ENCODE measurements at regions not wholly inside any gene's neighbourhood (a gene's known extent, or its start where the extent isn't known, plus 50 kb on each side); places are given as distances from the start of the nearest gene placed in this dataset.

DNA sequence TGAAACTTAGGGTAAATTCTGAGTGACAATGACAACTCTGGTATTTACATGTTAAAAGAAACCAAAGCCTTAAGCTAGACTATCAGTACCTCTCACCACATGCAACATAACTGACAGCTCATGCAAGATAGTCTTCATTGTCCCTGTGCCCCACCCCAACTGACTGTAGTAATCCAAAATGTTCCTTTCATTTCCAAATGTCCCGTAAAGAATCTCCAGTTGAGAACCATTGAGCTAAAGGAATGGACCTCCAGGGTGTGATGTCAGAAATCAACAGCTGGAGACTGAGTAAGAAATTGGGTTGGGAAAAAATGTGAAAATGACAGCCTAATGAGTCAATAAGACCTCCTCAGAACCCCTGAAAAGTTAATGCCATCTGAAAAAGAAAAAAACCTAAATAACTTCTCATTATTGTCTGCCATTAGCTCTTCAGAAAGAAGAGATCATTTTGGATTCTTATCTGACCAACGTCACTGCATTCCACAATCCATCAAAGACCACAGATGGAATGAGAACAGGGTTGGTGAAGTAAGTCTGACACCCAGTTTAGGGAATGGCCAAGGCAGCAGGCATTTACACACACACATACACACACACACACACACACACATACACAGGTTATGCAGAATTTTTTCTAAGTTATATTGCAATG is 51.7 kb upstream of the ACVR2A start:
- H3K4me3 ChIP-seq (ENCODE audit: low read length): no peak overlapping the region
- DNase-seq (ENCODE audit: low read depth, low spot score): no peak

DNA sequence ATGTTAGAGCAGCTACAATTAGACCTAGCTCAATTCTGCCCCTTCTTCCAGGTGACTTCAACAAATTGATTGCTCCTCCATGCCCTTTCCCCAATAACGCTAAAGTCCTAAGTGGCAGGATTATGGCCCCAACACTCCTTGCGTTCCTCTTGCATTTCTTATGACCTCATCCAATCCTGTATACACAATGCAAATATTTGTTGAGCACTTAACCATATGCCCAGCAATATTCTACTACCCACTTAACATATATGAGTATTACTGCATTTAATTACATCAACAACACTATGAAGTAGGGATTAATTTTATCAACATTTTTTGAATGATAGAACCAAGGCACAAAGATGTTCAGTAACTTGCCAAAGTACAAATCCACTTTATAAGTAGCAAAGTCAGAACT is 54.2 kb upstream of the ACVR2A start:
- H3K4me3 ChIP-seq (ENCODE audit: low read length): no peak overlapping the region
- no peak for DNase-seq (ENCODE audit: low read depth, low spot score)

DNA sequence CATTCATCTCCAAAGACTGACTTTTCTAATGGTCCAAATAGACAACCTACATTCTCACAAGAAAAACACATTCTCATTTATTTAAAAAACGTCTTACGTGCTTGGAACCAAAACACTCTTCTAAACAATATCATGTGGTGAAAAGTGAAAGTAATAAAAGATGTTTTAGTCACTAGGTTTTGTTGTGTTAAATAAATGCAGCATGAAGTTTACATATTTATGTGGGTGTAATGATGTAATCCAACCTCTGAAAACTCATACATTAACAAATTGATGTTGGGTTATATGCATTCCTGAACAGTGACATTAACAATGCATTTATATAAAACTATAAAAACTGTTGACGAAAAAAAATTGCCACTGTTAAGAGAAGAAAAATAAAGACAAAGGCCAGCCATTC is 55.1 kb upstream of the ACVR2A start:
- DNase-seq (ENCODE audit: low read depth, low spot score): no peak
- H3K4me3 ChIP-seq (ENCODE audit: low read length): no peak overlapping the region

DNA sequence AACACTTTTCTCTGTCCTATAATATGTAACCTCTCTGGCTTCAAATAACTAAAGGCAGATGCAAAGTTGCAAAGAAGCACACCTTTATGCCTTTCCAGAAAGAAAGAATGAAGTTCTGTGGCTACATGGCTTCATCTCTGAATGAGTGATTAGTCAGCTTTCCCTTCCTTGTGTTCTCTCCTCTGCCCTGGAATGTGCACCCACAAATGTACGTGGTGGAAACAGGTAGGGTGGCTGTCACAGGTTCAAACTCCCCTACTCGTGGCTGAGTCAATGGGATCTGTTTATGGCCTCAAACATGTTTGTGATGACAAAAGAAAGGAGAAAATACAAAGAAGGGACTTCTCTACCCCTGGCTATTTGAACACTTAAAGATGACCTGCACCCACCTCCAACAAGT is 55.5 kb upstream of the ACVR2A start:
- no peak for DNase-seq (ENCODE audit: low read depth, low spot score)
- no peak overlapping the region for H3K4me3 ChIP-seq (ENCODE audit: low read length)

DNA sequence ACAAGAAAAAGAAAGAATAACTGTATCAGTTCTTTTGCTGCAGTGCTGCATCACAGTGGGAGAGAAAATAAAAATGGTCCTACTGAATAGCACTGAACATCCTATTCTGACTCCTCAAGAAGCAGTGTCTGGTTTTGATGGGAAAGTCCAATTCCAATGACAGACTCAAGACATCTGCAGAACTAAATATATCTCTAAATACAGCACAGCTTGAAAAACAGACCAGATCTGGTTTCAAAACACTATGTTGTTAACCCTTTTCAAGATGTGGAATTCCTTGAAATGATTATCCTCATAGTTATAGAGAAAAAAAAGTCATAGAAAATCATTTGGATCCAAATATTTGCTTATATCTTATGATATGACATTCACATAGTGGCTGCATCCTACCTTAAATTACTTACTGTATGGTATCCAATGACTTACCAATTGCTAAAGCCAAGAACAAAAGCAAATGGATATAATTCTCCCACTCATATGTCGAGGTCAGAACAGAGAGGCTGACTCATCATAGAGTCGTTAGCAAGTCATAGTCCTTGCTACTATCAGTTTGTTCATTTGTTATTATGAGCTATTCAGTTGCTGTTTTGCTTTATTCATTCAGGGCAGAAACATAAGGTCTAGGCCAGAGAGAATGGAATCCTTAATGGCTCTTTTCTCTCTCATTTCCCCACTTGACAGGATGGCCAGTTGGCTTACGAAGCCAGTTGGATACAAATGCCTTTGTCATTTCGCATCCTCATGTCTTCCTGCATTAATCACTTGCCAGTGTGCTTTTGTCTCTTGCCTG is 62.5 kb upstream of the ACVR2A start:
- DNase-seq (ENCODE audit: low read depth, low spot score): no peak
- no peak overlapping the region for H3K4me3 ChIP-seq (ENCODE audit: low read length)

DNA sequence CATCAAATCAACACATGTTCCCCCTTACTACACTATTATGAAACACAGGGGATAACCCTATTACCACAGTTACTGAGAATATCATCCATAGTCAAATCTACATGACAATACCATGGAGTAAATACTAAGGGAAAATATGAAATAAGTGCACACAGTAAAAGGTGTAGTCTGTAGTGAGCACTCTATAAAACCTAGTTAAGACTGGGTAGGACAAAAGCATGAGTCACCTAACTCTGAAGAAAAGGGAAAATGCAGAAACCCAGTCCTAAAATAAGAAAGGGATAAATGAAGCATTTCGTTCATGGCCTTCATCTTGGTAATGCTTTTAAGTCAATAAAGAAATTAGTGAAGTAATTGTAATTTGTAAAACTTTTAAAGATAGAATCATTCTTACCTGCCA is 65.4 kb upstream of the ACVR2A start:
- no peak for DNase-seq (ENCODE audit: low read depth, low spot score)
- H3K4me3 ChIP-seq (ENCODE audit: low read length): no peak overlapping the region

DNA sequence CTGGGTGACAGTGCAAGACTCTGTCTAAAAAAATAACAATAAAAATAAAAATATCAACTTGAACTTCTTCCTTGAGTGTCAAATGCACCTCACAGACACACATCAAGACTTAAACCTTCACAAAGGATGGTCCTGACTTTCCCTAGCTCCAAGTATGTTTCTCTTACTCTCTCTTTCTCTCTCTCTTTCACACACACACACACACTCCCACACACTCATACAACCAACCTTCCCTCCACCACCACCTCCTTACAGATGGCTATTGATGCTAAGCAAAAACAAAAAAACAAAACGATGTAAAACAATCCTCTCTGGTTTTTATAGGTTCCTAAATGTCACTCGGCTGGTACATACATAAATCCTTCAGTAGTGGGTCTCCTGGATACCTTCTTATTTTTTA is 67.4 kb upstream of the ACVR2A start:
- no peak overlapping the region for H3K4me3 ChIP-seq (ENCODE audit: low read length)
- no peak for DNase-seq (ENCODE audit: low read depth, low spot score)

DNA sequence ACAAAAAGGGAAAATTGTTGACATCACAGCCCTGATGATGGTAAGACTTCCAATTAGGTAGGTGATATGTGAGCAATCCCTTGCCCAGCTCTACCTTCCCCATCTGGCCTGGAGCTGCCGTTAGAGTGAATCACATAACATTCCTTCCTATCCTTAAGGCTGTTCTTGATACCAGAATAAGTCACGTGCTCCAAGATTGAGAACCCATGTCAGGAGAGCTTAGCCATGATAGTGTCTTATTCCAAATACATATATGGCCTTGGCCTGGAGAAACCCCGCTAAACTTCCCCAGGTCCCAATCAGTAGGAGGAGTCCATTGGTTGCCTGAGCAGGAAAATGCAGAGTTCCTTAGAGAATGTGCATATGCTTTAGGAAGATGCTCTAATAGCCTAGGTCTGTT is 70.0 kb upstream of the ACVR2A start:
- no peak overlapping the region for H3K4me3 ChIP-seq (ENCODE audit: low read length)
- DNase-seq (ENCODE audit: low read depth, low spot score): no peak

DNA sequence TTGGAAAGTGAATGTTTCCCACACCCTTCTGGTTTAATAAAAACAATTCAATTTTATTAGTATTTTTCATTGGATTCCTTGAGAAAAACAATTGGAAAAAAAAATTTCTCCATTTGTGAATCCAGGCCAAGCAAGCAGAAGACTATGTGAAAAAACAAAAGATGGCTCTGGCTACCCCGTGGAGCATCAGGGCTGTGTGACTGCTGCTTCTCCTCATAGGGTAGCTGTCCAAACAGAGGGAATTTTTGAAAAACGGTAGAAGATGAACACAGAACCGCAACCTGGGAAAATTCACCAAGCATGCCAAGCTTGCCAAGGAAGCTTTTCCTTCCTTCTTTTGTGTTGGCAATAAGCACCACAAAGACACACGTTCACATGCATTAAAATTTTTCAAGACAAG is 71.3 kb upstream of the ACVR2A start:
- DNase-seq (ENCODE audit: low read depth, low spot score): no peak
- no peak overlapping the region for H3K4me3 ChIP-seq (ENCODE audit: low read length)

DNA sequence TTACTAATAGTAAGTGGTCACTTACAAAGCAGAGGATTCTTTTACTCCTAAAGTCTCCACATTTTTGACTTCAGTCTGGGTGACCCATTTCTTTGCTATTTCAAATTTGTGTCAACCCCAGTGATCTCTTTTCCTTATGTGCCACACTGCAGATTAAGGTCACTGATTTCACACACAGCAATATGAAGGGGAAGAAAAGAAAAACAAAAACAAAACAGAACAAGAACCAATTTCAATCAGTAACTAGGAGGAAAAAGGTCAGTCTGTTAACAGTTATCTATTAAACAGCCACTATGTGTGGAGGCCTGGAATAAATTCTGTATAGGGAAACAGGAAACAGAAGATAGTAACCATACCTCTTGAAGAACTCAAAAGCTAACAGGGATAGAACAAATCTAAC is 72.0 kb upstream of the ACVR2A start:
- H3K4me3 ChIP-seq (ENCODE audit: low read length): no peak overlapping the region
- no peak for DNase-seq (ENCODE audit: low read depth, low spot score)

DNA sequence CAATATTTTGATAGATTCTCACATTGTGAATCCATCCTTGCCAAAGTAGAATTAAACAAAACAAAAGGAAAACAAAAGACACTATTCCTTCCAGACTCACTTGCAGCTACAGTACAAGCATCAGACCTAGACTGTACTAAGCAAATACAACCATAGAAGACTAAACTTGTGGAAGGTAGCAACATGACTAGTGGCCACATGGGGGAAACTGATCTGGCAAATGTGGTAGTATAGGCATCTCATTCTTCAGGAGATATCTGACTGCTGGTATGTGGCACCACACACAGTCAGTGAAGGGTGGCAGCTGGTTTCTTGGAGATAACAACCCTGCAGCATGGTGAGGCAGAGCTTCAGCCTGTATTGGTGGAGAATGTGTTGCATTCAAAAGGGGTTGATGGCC is 81.0 kb upstream of the ACVR2A start:
- peak; percentile 2 for DNase-seq (ENCODE audit: low read depth, low spot score)
- H3K4me3 ChIP-seq (ENCODE audit: low read length): no peak overlapping the region

DNA sequence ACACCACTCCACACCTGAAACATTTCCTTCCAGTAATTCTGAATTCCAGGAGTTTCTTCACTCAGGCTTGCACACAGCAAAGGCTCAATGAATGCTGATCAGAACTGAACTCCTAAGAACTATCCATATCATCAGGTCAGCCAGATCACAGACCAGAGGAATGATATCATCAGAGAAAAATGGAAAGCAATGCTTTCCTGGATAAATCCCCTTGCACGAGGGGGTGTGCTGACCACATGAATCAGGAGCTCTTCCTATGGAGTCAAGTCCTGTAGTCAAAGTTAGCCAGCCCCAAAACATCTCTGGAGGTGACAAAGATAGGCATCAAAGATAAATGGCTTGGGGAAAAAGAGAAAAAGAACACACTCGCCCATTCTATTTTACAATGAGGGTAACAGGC is 83.8 kb upstream of the ACVR2A start:
- no peak for DNase-seq (ENCODE audit: low read depth, low spot score)
- H3K4me3 ChIP-seq (ENCODE audit: low read length): no peak overlapping the region

DNA sequence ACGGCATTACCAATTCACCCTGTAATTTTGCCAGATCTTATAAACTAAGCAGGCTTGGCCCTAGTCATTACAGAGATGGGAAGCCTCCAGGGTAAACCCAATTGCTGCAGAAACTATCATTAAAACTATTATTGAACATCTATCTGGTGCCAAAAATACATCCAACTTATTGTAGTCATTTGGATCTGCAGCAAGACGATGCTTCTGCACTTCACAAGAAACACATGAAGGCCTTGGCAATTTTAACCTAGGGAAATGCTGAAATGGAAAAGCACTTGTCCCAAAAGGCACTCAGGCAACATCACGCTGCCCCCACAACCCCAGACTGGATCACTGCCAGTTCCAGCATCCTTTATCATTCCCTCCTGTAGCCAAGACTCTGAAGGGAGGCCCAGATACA is 85.3 kb upstream of the ACVR2A start:
- no peak overlapping the region for H3K4me3 ChIP-seq (ENCODE audit: low read length)
- DNase-seq (ENCODE audit: low read depth, low spot score): no peak

DNA sequence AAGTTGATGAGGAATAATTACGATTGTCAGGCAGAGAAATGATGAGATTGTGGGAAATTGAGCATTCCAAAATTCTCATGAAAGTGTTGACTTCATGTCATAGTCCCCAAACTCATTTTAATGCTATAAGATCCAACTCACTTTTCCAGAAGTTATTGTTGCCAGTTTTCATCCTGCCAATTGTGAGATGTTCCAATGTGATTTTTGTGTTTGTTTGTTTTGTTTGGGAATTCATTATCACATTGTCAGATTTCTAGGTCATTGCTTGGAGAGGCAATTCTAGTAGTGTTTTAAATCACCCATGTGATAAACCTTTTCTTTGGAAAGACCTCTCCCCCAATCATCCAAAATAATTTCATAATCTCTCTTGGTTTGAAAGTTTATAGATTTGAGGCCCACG is 86.0 kb upstream of the ACVR2A start:
- no peak overlapping the region for H3K4me3 ChIP-seq (ENCODE audit: low read length)
- DNase-seq (ENCODE audit: low read depth, low spot score): no peak

DNA sequence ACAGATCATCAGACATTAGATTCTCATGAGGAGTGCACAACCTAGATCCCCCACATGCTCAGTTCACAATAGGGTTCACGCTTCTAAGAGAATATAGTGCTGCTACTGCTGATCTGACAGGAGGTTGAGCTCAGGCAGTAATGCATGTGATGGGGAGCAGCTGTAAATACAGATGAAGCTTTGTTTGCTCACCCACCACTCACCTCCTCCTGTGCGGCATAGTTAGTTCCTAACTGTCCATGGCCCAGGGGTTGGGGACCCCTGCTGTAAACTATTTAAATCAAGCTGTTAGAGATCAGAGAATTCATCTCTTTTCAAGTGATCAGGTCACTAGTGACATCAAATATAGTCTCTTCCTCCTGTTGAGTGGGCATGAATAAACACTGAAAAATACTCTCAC is 88.8 kb upstream of the ACVR2A start:
- no peak overlapping the region for H3K4me3 ChIP-seq (ENCODE audit: low read length)
- DNase-seq (ENCODE audit: low read depth, low spot score): no peak

DNA sequence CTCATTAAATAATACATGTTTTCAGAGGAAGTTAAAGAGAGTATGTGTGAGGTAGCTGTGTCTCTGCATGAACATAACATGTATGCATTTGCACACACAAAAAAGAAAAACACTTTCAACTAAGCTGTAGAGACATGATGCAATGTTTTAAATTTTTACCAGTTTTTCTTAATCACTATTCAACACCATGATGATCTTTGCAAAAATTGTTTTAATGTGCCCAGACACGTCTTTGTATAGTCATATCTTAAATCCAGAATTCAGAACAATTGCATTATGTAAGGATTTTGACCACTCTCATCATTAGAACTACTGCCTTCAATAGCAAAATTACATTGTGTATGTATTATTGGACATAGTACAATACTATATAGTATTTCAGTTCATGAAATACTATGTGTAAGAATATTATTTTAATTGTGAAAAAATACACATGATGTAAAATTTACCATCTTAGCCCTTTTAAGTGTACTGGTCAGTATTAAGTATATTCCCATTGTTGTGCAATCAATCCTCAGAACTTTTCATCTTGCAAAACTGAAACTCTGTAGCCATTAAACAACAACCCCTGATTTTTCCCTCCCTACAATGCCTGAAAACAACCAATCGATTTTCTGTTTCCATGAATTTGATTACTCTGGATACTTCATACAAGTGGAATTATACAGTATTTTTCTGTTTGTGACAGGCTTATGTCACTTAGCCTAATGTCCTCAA is 104.5 kb upstream of the ACVR2A start:
- no peak for DNase-seq (ENCODE audit: low read depth, low spot score)

DNA sequence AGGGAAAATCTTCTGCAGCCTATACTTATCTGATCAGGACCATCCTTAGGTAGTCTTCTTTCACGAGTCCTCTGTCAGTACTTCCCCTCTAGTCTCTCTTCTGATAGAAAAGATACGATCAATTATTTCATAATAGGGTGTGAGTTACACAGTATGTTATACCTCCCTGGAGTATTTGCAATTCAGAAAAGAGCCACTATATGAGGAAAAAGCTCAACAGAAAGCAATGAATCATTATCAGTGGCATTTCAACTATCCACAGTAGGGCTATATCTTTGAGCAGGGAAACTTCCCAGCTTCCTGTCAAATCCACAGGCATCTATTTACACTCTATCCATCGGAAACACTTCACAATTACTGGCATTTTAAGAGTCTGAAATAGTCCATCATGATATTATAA is 105.3 kb upstream of the ACVR2A start:
- no peak overlapping the region for H3K4me3 ChIP-seq (ENCODE audit: low read length)
- no peak for DNase-seq (ENCODE audit: low read depth, low spot score)

More for the DNA sequence above, 104.5 kb upstream of the ACVR2A start:
- no peak overlapping the region for H3K4me3 ChIP-seq (ENCODE audit: low read length)

DNA sequence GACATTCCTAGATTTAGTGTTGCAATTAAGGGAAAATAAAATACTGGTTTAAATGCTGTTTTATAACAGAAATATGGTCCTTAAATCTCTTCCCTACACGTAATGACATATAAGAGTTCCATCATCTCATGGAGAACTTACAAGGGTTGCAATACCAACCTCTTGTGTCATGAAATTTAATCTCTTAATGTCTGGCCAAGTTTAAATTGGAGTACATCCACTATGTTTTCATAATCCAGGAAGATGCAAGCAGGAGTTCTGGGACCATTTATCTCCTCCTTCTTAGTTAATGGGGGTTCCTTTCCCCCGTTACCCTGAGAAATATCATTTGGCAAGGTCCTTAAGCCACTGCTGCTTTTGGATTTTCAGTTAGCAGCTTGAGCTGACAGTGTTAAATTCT is 126.0 kb upstream of the ACVR2A start:
- no peak overlapping the region for H3K4me3 ChIP-seq (ENCODE audit: low read length)

DNA sequence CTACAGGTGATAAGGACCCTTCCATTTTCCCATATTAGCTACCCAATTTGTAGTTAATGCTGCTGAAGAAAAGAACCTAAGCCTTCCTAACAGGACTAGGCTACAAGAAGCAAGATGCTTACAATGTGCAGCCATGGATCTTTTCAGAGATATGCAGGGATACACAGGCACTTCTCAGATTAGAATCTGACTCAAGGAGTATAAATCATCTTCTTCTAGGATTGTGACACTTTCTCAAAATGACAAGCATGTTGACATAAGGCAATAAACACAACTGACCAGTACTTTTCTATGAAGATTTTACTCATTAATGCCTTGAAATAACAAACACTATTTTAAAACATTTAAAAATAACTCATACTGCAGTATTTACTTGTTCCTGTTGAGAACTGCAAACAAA is 127.9 kb upstream of the ACVR2A start:
- H3K4me3 ChIP-seq (ENCODE audit: low read length): no peak overlapping the region
- DNase-seq (ENCODE audit: low read depth, low spot score): no peak

More for the DNA sequence above, 126.0 kb upstream of the ACVR2A start:
- no peak for DNase-seq (ENCODE audit: low read depth, low spot score)

DNA sequence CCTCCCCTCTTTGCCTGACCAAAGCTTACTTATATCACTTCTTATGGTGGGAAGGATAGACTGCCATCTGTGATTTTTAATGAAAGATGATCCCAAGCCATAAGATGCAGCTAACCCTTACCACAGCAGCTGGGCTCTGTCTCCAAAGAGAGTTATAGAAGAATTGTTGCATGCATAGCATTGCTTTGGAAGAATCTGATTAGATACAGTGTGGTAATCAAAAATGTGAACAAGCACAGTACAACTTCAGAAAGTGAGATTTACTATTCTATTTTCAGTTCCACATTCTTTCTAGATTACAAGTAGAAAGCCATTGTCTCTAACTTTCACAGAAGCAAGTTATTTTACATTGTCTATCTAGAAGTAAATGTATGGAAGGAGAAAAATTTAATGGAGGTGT is 129.0 kb upstream of the ACVR2A start:
- no peak for DNase-seq (ENCODE audit: low read depth, low spot score)
- no peak overlapping the region for H3K4me3 ChIP-seq (ENCODE audit: low read length)

Data from Jurkat, Clone E6-1 (cell line).